Colonic mucosa (tissue), 4 donors: ENCODE measurements at regions not wholly inside any gene's neighbourhood (a gene's known extent, or its start where the extent isn't known, plus 50 kb on each side); places are given as distances from the start of the nearest gene placed in this dataset.

Source experiments
- DNase-seq: peaks from one replicate; pipeline ENCODE4 v3.0.0-alpha.2; 2020
- H3K27ac ChIP-seq: fragments of 200-600 bp; one replicate; pipeline ENCODE4 v1.8.0; 2021
- H3K27me3 ChIP-seq: fragments of 200-600 bp; one replicate; pipeline ENCODE4 v1.8.0; 2021
- H3K36me3 ChIP-seq: fragments of 200-600 bp; one replicate; pipeline ENCODE4 v1.8.0; 2021
- H3K4me1 ChIP-seq: fragments of 200-600 bp; one replicate; pipeline ENCODE4 v1.8.0; 2021; ENCODE audit warnings: mild to moderate bottlenecking
- H3K4me3 ChIP-seq: fragments of 200-600 bp; one replicate; pipeline ENCODE4 v1.8.0; 2021
- H3K9ac ChIP-seq, 2 donors: one replicate each; pipeline ENCODE4 v1.7.0; 2013; ENCODE audit warnings: control low read depth in 2 of 2, low read depth in 2 of 2, low read length in 2 of 2
- H3K9me3 ChIP-seq: fragments of 200-600 bp; one replicate; pipeline ENCODE4 v1.8.0; 2021
- CTCF ChIP-seq: fragments of 200-600 bp; IDR thresholded peaks from one replicate; pipeline ENCODE4 v1.8.0; 2022; ENCODE audit warnings: antibody characterized with exemption, mild to moderate bottlenecking
- intact Hi-C: fragments of 100-400 bp; cut with DNase I; formaldehyde crosslinking; loops from one replicate; pipeline ENCODE4 v1.14.1; 2022
- donor health status: healthy.
- donor health status: DM: no; HTN: no; CAD: no.
- donor health status: DM: no; HTN: no; CAD: no.

GRCh38 chr12:4052691-4053090, 179.5 kb upstream of the PARP11 start:
- TF ChIP-seq CTCF: no peak
- Histone ChIP-seq H3K27me3 (no peaks in the 10 kb centered on the region), H3K27ac (no peak overlapping the region), H3K36me3 (no peaks in the 10 kb centered on the region), H3K9ac (no peak overlapping the region), H3K9me3 (no peaks in the 10 kb centered on the region), H3K4me1 (no peaks in the 10 kb centered on the region), H3K4me3 (no peak overlapping the region)
- intact Hi-C loops: no loop called here
- no peak for DNase-seq

DNA sequence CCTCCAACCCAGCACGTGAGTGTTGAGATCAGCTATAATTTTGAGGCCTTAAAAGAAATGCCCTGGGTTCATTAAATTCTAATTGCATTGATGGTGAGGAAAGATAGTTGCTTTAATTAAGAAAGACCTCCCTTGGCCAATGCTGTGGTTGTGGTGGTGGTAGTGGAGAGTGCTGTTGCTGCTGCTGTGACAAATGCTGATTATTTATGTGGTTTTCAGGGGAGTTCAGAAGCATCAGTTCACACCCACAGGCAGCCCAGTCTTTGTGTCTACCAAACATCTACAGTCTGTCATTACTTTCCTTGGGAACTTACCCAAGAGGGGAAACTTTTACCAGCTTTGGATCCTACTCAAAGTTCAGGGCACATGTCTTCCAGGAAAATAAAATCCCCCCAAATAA, 178.4 kb upstream of the PARP11 start:
- TF ChIP-seq CTCF: no peak
- H3K27ac ChIP-seq: no peak overlapping the region
- H3K4me1 ChIP-seq: no peaks in the 10 kb centered on the region
- H3K4me3 ChIP-seq: no peak overlapping the region
- H3K36me3 ChIP-seq: no peaks in the 10 kb centered on the region
- no peaks in the 10 kb centered on the region for H3K27me3 ChIP-seq
- no peak for DNase-seq
- no peaks in the 10 kb centered on the region for H3K9me3 ChIP-seq
- intact Hi-C loops: no loop called here
- no peak overlapping the region for H3K9ac ChIP-seq

GRCh38 chr12:4050340-4050739, 177.1 kb upstream of the PARP11 start:
- Histone ChIP-seq H3K4me1 (no peaks in the 10 kb centered on the region), H3K36me3 (no peaks in the 10 kb centered on the region), H3K27me3 (no peaks in the 10 kb centered on the region), H3K27ac (no peak overlapping the region), H3K9ac (no peak overlapping the region), H3K4me3 (no peak overlapping the region), H3K9me3 (no peaks in the 10 kb centered on the region)
- DNase-seq: no peak
- intact Hi-C loops: no loop called here
- no peak for TF ChIP-seq CTCF

DNA sequence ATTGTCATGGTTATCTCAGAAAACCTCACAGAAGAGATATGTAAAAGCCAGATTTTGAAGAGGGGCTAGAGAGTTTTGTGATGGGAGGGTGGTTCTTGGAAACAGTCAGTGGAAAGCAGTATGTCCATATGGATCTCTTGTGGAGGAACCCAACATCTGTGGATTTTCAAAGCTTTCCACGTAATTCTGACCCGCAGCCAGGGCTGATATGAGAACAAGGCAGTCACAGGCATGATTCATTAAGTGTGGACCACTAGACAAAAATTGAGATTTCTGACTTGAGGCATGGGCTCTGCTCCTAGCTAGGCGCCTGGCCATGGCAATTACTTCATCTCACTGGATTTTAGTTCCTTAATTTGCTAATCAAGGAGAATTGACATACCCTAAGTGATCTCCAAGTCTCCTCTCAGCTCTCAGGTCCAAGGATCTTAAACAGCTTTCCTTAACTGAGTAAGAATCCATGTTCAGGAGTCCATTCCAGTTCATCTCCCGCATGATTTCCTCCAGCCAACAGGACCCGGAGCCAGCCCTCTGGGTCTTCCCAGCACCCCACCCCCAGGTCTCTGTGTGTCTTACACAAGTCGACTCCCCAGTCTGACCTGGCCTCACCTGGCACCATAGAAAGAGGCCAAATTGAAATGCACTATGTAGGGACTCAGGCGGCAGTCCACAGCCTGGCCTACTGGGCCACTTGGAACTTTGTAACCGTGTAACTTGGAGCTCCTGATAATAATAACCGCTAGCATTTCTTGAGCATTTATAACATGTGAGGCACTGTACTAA, 176.3 kb upstream of the PARP11 start:
- Histone ChIP-seq H3K9ac (no peak overlapping the region), H3K36me3 (no peaks in the 10 kb centered on the region), H3K4me1 (no peaks in the 10 kb centered on the region), H3K4me3 (no peak overlapping the region), H3K9me3 (no peaks in the 10 kb centered on the region), H3K27ac (no peak overlapping the region), H3K27me3 (no peaks in the 10 kb centered on the region)
- intact Hi-C loops: no loop called here
- TF ChIP-seq CTCF: no peak
- DNase-seq: no peak

DNA sequence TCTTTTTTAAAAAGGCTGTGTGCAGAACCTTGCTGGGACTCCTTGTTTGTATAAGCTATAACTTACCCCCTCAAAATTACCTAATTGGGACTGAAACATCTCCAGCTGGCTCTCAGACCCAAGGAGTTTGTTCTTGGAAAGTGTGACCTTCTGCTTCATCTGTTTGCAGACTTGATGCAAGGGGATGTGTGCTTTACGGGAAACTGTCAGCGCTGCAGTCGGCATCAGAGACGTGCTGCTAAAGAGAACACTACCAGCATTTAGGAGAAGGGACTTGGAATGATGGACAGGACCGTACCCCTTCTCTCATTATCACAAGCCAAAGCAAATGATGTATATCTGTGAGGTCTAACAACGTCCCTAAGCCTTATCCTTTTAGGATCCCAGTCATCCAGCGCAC, 174.2 kb upstream of the PARP11 start:
- TF ChIP-seq CTCF: no peak
- H3K9ac ChIP-seq: no peak overlapping the region
- no peaks in the 10 kb centered on the region for H3K4me1 ChIP-seq
- no peak overlapping the region for H3K4me3 ChIP-seq
- no peak for DNase-seq
- H3K9me3 ChIP-seq: no peaks in the 10 kb centered on the region
- no peak overlapping the region for H3K27ac ChIP-seq
- no peaks in the 10 kb centered on the region for H3K27me3 ChIP-seq
- H3K36me3 ChIP-seq: no peaks in the 10 kb centered on the region
- intact Hi-C loops: no loop called here
